Keratinocyte (primary cell): ENCODE measurements at regions not wholly inside any gene's neighbourhood (a gene's known extent, or its start where the extent isn't known, plus 50 kb on each side); places are given as distances from the start of the nearest gene placed in this dataset.

Experiments
- CTCF ChIP-seq, 3 experiments: IDR thresholded peaks in 1 of 3; conservative IDR thresholded peaks in 1 of 3; optimal IDR thresholded peaks in 1 of 3; 2 replicates in 2 of 3; 3 replicates in 1 of 3; pipeline versions ENCODE3 to v1.5.1; 2011; ENCODE audit warnings: low read length in 3 of 3, mild to moderate bottlenecking in 3 of 3, moderate library complexity in 2 of 3, control low read depth in 1 of 3, inconsistent platforms in 1 of 3; ENCODE audit not compliant: insufficient read depth in 2 of 3; ENCODE audit errors: extremely low read depth in 1 of 3
- EZH2 ChIP-seq: IDR thresholded peaks from one replicate; pipeline ENCODE4 v1.6.1; 2012; ENCODE audit warnings: inconsistent platforms, mild to moderate bottlenecking, low read length, moderate library complexity

- no peak for TF ChIP-seq CTCF (optimal IDR thresholded peaks at IDR 0.05 in 1 of 3, IDR thresholded peaks at IDR 0.05 in 1 of 3, conservative IDR thresholded peaks at IDR 0.05 in 1 of 3; ENCODE audit: extremely low read depth in 1 of 3, insufficient read depth in 2 of 3, low read length in 3 of 3)
- no peak for TF ChIP-seq EZH2
Observed at GRCh38 chr3:107220538-107220937, 156.7 kb upstream of the CCDC54 start.
